Activated CD4-positive, alpha-beta T cell treated with anti-CD3 and anti-CD28 coated beads, Interleukin-2, amount 50 U/mL, for 1 hour (primary cell): ENCODE measurements at regions not wholly inside any gene's neighbourhood (a gene's known extent, or its start where the extent isn't known, plus 50 kb on each side); places are given as distances from the start of the nearest gene placed in this dataset.

ENCODE experiments used
- DNase-seq: peaks from one replicate; pipeline ENCODE4 v3.0.0-alpha.2; 2020

DNA sequence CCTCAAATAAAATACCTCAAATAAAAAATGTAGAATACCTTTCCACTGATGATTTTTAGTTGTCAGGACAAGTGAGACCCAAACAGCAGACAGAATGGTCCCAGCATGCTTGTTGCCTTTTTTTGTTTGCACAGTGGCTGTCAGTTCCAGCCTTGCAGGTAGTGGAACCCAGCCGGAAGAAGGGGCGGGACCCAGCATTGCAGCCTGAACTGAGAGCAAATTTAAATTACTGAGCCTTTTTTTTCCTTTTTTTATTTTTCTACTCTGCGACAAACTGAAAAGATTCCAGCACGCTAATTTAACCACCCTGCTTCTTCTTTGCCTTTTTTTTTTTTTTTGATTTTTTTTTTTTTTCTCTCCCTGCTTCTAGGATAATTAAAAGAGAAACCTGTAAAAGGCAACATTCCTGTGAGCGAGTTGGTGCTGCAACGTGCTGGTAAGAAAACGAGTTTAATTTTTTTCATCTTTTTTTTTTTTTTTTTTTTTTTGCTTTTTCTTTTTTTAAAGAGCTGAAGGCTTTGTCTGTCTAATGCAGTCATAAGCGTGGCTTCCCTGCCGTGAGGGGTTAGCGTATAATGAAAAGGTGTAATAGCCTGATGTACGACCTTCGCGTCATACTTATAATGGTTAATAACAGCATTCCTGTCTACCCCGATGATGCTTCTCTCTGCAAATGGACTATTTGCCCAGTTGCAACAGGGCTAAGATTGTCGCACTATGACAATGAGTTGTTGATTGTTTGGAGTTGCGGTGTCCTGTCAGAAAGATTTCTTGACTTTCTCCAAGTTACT, 555.3 kb upstream of the CELF2 start:
- DNase-seq = no peak

DNA sequence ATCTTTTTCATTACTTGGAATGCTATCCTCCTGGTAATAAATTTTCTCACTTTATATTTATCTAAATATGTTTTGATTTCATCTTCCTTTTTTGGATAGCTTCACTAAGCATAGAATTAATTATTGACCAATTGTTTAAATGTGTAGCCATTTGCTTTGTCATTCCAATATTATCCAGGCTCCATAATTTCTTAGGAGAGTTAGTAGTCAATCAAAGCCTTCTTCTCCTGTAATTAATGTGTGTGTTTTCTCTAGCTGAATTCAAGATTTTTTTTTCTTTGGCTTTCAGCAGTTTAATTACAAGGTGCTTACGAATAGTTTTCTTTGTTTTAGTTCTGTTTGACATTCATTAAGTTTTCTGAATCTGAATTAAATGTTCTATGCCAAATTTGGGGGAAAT, 545.9 kb upstream of the CELF2 start:
- DNase-seq = no peak

DNA sequence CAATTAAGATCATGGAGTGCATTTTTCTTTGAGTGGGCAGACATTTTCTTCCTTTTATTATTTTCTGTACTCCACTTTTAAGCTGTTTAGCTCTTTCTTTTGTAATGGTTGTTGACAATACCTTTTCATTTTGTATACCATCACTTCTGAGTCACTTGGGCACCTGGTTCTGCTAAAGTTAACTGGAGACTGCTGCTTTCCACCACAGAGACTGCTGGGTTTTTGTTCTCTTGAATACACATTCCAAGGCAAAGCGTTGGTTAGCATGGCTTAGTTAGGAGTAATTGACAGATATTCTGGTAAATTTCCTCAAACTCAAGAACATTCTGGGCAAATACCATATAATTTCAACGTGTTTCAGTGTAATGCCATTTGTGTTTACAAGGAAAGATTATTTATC, 541.9 kb upstream of the CELF2 start:
- DNase-seq = no peak

DNA sequence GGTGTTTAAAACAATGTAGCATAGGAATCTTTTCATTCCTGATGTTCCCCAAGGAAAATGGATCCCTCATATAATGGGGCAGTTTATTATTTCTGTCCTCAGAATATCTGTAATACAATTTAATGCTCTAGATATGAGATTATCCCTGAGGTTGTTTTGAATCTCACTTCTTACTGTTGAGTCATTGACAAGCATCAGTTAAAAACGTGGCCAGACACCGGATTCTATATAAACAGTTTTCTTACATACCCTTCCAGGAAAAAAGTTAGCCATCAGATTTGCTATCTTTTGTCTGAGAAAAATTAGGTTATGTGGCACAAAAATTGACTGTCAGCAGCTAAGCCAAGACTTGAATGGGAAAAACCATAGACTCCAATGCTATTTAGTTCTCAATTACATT, 539.8 kb upstream of the CELF2 start:
- DNase-seq = no peak

DNA sequence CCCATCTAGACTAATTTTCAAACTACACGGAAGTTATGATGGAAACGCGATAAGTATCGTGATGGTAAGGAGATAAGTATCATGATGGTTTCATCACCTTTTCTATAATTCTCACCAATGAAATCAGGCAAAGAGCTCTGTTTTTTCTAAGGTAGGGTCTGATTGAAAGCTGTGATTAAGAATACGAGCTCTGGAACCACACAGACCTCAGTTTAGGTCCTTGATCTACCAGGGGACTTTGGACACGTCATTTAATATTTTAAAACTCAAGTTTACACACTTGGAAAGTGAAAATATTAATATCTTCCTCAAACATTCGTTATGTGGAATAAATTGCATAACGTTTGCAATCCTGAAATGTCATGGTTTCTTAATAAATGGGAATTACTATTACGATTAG, 538.2 kb upstream of the CELF2 start:
- no peak for DNase-seq

DNA sequence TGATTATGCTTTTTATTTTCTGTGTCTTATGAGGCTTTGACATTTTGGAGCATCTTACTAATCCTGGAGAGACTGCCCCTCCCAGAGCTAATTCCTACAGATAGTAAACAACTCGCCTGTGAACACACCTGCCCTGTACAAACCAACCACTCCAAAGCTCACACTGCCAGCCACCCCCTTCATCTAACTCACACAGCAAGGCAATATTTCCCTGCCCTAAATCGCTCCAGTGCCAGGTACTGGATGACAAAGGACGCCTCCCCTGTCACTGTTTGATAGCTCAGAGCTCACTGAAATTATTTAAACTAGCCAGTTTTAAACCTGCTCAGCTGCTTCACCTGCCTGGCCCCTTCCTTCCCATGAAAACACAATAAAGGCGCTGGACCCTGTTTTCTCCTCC, 535.1 kb upstream of the CELF2 start:
- no peak for DNase-seq

DNA sequence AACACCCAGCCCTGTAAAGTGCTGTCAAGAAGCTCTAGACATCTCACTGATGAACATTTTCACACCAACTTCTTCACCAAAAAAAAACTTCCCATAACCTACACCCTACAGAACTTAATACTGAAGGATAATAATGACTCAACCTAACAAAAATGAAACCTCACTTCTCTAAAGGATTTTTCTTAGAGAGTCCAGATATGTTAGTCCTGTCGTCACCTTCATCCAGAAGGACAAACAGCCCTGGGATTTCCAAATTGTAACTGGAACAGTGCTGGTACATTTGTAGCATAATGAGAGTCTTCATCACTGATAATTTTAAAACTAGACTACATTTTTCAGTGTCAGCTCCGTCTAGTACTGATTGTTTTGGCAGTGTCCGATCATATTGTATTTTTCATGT, 528.6 kb upstream of the CELF2 start:
- DNase-seq = no peak

- DNase-seq = no peak
Measured at GRCh38 chr10:10489805-10490571, 527.7 kb upstream of the CELF2 start.

- DNase-seq = no peak
Measured at GRCh38 chr10:10490581-10490980, 527.1 kb upstream of the CELF2 start.

- no peak for DNase-seq
Measured at GRCh38 chr10:10492420-10492819, 525.3 kb upstream of the CELF2 start.

DNA sequence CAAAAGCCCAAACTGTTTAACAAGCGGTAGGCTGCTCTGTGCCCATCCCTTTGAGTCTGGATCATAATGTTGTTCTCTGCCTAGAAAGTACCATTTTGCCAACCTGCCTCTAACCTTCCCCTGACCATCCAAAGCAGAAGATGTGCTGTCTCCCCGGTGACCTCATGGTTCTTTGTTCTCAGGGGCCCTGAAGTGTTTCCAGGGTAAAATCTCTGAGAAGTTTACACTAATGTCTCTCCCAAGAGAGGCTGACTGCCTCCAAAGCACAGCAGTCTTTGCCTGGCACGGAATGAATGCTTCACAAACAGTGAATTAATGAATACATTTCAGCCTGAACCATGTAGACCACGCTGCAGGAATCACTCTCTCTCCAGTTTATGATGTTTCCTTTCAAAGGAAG, 523.8 kb upstream of the CELF2 start:
- no peak for DNase-seq

DNA sequence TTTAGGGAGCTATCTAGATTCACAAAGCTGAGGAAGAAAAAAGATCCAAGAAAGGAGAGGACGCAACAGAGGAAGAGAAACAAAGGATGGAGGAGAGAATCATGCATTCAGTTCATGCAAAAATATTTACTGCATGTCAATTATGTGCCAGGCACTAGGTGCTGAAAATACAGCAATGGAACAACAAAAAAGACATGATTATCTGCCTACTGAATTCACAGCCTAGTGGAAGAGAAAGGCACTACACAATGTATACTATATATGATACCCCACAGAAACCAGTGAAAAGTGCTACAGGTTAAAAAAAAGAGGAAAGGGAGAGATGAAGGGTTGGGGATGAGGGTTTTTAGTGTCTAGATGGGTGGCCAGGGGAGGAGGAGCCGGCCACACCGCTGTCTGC, 520.4 kb upstream of the CELF2 start:
- DNase-seq = no peak

DNA sequence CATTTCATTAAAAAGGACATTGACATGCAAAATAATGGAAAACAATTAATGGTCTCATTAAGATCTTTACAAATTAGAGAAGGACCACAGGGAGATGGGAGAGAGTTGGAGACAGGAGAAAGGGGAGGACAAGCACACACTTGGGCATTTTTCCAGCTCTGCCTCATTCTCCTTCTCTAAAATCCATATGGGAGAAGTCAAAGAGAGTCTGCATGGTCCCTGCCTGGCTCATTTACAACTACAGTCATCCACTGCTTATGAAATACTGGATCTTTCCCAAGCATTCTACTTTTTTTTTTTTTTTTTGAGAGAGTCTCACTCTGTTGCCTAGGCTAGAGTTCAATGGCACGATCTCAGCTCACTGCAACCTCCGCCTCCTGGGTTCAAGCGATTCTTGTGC, 518.9 kb upstream of the CELF2 start:
- no peak for DNase-seq

- DNase-seq = no peak
Measured at GRCh38 chr10:10499839-10500238, 517.8 kb upstream of the CELF2 start.

GRCh38 chr10:10500937-10501336, 516.7 kb upstream of the CELF2 start:
- DNase-seq = no peak

GRCh38 chr10:10503772-10504171, 513.9 kb upstream of the CELF2 start:
- no peak for DNase-seq

DNA sequence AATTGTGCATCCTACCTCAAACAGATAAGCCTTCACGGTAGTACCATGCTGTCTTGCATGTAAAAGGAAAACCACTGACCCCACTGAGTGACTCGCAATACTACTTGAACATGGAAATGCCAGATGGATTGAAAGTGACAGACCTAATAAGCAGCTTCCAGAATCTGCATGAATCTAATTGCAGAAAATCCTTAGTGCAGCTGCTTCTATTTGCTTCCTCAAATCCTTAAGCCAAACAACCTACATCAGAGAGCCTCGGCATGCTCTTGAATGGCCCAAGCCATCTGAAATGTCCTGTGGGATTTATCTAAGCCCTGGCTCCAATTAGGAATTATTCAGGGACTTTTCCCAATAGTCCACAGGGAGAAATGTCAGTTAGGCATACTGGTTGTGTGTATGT, 509.5 kb upstream of the CELF2 start:
- no peak for DNase-seq

- no peak for DNase-seq
Measured at GRCh38 chr10:10510179-10510578, 507.5 kb upstream of the CELF2 start.

- no peak for DNase-seq
Measured at GRCh38 chr10:10513067-10513466, 504.6 kb upstream of the CELF2 start.

- no peak for DNase-seq
Measured at GRCh38 chr10:10513898-10514297, 503.8 kb upstream of the CELF2 start.

GRCh38 chr10:10514797-10515196, 502.9 kb upstream of the CELF2 start:
- DNase-seq = no peak

DNA sequence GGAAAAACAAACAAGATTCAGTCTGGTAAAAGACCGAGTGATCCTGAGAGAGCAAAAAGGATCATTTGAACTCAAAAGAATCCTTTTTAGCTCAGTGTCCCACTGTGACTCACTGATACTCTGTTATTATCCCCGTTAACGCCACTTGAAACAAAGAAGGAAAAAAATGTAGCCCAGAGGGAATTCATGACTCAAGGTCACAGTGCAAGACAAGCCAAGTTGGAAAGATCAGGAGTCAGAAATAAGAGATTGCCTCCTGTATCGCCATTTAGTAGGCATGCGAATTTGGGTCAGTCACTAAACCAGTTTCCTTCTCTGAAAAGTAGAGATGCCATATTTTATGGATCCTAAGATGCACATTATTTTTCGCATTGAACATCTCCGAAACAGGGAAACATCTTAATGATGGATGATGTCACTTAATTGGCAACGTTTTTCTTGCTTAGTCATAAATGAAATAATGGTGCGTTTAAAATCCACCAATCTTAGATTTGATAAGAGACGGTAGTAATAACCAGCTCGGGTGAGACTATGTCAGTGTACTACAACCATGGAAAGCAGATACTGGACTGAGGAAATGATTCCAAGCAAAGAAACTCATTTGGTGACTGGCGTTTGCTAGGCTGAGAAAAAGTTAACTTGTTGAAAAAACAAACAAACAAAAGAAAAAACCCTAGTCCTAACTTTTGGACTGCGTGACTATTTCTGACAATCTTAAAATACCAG, 502.0 kb upstream of the CELF2 start:
- DNase-seq = no peak

DNA sequence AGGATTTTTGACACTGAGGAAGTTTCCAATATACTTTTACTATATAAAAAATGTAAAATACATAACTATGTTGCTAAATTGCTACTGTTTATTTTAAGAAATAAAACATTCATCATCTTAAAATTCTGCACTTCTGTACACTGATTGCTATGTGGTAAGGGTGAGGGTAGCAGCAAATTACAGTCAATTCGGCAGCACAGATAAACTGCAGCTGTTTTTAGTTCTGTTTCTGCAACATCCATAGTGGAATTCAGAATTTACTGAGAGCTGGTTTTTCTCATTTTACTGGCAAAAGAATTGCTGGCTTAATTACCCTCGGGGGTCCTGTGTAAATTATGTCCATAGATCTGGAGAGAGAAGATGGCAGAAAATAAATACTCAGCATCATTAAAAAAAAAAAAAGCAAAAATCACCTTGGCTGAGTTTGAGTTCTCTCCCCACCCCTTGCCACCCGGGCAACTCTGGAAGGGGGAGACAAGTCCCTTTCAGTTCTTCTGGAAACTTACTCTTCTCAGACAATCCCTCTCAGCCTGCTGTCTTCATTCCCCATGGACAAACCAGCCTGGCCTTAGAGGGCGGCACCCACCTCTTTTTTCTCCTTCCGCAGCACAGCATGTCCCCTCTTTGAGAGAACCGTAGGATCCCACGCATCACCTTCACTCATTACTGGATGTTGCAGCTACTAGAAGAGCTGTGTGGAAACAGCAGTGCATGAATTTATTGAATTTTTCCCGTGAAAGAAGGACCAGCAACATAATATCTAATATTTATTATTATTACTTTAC, 501.1 kb upstream of the CELF2 start:
- DNase-seq = no peak
